GM12874 (cell line): ENCODE measurements at regions not wholly inside any gene's neighbourhood (a gene's known extent, or its start where the extent isn't known, plus 50 kb on each side); places are given as distances from the start of the nearest gene placed in this dataset.

Experiments
- CTCF ChIP-seq: IDR thresholded peaks from 2 replicates; pipeline ENCODE4 v1.5.1; 2011; ENCODE audit warnings: low read depth, mild to moderate bottlenecking, control low read depth, low read length, moderate library complexity; ENCODE audit not compliant: insufficient read depth

- no peak for TF ChIP-seq CTCF
Observed at GRCh38 chr7:113561446-113561845, 357.4 kb downstream of the PPP1R3A start.

DNA sequence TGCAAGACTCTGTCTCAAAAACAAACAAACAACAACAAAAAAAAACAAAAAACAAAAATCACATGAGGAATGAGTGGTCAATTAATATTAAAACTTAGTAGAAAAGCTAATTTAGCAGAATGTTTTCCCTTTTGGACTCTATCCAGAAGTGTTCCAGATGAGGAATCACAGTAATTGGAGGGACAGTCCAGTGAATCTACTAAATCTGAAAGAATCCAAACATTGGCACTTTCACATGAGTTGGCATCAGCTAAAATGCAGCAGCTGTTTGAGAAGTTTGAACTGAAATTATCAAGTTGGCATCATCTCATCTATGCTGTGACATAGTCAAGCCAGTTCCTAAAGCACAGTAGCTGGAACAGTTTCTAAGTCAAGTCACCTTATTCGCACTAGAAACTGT lies 367.8 kb downstream of the PPP1R3A start:
- TF ChIP-seq CTCF, result no peak

GRCh38 chr7:113548561-113548960 lies 370.2 kb downstream of the PPP1R3A start:
- no peak for TF ChIP-seq CTCF

DNA sequence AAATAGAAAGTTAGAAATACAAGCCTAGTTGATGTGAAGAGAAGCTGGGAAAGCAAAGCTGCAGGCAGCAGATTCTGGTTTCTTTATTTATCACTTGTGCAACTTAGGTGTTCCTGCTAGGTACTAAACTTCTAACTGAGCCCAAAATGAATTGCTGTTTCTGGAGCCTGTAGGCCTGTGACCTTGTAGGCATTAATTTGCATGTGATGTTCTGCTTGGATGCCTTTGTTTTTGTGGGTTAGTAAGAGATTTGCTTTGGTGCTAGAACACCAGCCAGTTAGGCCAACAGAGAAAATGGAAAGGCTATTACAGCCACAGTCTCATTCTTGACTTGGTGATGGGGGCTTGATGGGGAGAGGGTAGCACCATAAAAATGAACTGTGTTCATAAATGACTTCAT lies 370.7 kb downstream of the PPP1R3A start:
- no peak for TF ChIP-seq CTCF

DNA sequence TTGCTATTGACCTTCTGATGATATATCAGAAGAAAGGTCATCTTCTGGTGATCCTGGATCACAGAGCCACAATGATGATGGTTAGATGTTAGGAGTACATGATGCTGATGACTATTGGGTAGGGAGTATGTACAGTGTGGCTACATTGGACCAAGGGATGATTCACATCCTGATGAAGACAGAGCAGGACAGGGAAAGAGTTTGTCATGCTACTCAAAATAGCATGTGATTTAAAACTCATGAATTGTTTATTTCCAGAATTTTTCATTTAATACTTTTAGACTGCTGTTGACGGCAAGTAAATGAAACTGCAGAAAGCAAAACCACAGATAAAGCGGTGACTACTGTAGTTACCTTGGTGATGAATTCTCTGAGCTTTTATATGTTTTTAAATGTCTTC lies 397.3 kb downstream of the PPP1R3A start:
- no peak for TF ChIP-seq CTCF

GRCh38 chr7:113519472-113519871 lies 399.3 kb downstream of the PPP1R3A start:
- TF ChIP-seq CTCF, result no peak

GRCh38 chr7:113504691-113505090 lies 386.3 kb upstream of the SMIM30 start:
- no peak for TF ChIP-seq CTCF

GRCh38 chr7:113504142-113504541 lies 385.8 kb upstream of the SMIM30 start:
- TF ChIP-seq CTCF, result no peak
